Spleen (tissue), 11 donors: ENCODE measurements at regions not wholly inside any gene's neighbourhood (a gene's known extent, or its start where the extent isn't known, plus 50 kb on each side); places are given as distances from the start of the nearest gene placed in this dataset.

Source experiments
- DNase-seq: peaks from one replicate; pipeline ENCODE4 v3.0.0-alpha.2; 2020
- H3K27ac ChIP-seq, 8 donors: fragments of 200-600 bp; sonication (generic) in 7 of 8; 1 replicate in 4 of 8; 2 replicates in 4 of 8; pipeline versions ENCODE4 v1.5.0 to v1.8.0; 2016 to 2021; ENCODE audit warnings: inconsistent platforms in 4 of 8, mild to moderate bottlenecking in 4 of 8, moderate library complexity in 1 of 8
- H3K27me3 ChIP-seq, 7 donors: fragments of 200-600 bp; sonication (generic) in 6 of 7; replicated peaks in 1 of 7; 1 replicate in 4 of 7; 2 replicates in 3 of 7; pipeline versions ENCODE4 v1.5.0 to v1.8.0; 2016 to 2021; ENCODE audit warnings: inconsistent platforms in 3 of 7, mild to moderate bottlenecking in 1 of 7
- H3K36me3 ChIP-seq, 6 donors: fragments of 200-600 bp; sonication (generic) in 5 of 6; 1 replicate in 4 of 6; 2 replicates in 2 of 6; pipeline versions ENCODE4 v1.5.0 to v1.8.0; 2016 to 2021; ENCODE audit warnings: inconsistent platforms in 2 of 6
- H3K4me1 ChIP-seq, 6 donors: fragments of 200-600 bp; sonication (generic) in 5 of 6; 1 replicate in 3 of 6; 2 replicates in 3 of 6; pipeline versions ENCODE4 v1.5.0 to v1.8.0; 2016 to 2021; ENCODE audit warnings: inconsistent platforms in 3 of 6
- H3K4me3 ChIP-seq, 8 donors: fragments of 200-600 bp; sonication (generic) in 7 of 8; 1 replicate in 4 of 8; 2 replicates in 4 of 8; pipeline versions ENCODE4 v1.5.0 to v1.8.0; 2016 to 2021; ENCODE audit warnings: inconsistent platforms in 4 of 8, mild to moderate bottlenecking in 4 of 8, moderate library complexity in 2 of 8
- H3K9me3 ChIP-seq, 8 donors: fragments of 200-600 bp; sonication (generic) in 7 of 8; 1 replicate in 4 of 8; 2 replicates in 4 of 8; pipeline versions ENCODE4 v1.5.0 to v1.8.0; 2016 to 2021; ENCODE audit warnings: inconsistent platforms in 4 of 8
- POLR2A ChIP-seq, 3 donors: fragments of 450-650 bp; IDR thresholded peaks; one replicate each; pipeline ENCODE4 v1.5.1; 2017; ENCODE audit warnings: antibody characterized with exemption in 3 of 3, mild to moderate bottlenecking in 1 of 3
- POLR2AphosphoS5 ChIP-seq, 3 donors: sonication (generic); formaldehyde crosslinking; IDR thresholded peaks; one replicate each; pipeline ENCODE4 v1.5.1; 2017; ENCODE audit warnings: antibody characterized with exemption in 3 of 3
- WGBS, 5 donors: extraction: QIAGEN DNeasy Blood & Tissue Kit in 3 of 5; methylation state at CpG; one replicate each; pipeline versions ENCODE4 v1.1.5 to v1.1.7; 2013 to 2018; 5-methylcytosine and 5-hydroxymethylcytosine counted together
- intact Hi-C: fragments of 100-400 bp; cut with DNase I; formaldehyde crosslinking; loops from one replicate; pipeline ENCODE4 v1.15.0; 2023; ENCODE audit warnings: low total_unique reads
- TF ChIP-seq, protein P1 (sequence below), 11 experiments: fragments of 200-600 bp in 7 of 11; fragments of 450-650 bp in 4 of 11; sonication (generic) in 4 of 11; IDR thresholded peaks in 8 of 11; conservative IDR thresholded peaks in 3 of 11; 1 replicate in 7 of 11; 2 replicates in 4 of 11; pipeline versions ENCODE4 v1.4.0 to v1.8.0; 2016 to 2021; ENCODE audit warnings: antibody characterized with exemption in 11 of 11, inconsistent platforms in 4 of 11, mild to moderate bottlenecking in 1 of 11
- donor health status: healthy with polysubstance abuse.
- donor health status: DM: no; HTN: no; CAD: no; lungs with moderate emphysema.
- donor health status: DM: no; HTN: no; CAD: no.
- donor health status: Bipolar disorder and iron deficiency.
- donor health status: healthy.
- donor health status: DM: no; HTN: no; CAD: no.
- donor health status: DM: yes; HTN: yes; CAD: no.

DNA sequence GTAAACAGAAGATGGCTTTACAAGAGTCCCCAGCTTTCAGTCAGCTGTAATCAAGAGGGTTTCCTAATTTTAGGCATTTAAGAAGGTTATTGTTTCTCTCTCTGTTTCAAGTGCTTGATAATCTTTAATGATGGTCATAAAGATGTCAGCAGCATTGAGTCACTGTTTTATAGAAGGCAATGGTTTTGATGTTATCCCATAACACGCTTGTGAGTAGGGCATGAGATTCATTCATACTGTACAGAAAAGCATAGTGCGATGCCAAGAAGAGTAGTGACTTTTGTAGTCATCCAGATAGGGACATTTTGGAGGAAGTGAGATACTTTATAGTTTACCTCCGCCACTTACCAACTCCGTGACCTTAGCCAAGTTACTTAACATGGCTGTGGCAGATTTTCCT, 364.2 kb upstream of the SLC10A2 start:
- H3K27ac ChIP-seq = no peak overlapping the region
- no peaks in the 10 kb centered on the region for H3K4me1 ChIP-seq
- WGBS, 5 donors = 88 to 94% (median 89%) methylated on average over 4 of the region's 4 CpGs
- H3K9me3 ChIP-seq = peaks cover 0 to 28% (median 10%) of the 10 kb centered on the region in 8 donors
- no peaks in the 10 kb centered on the region for H3K36me3 ChIP-seq
- H3K4me3 ChIP-seq = no peak overlapping the region
- no peaks in the 10 kb centered on the region for H3K27me3 ChIP-seq
- intact Hi-C loops = no loop called here
- DNase-seq = no peak
- TF ChIP-seq POLR2A (IDR thresholded peaks at IDR 0.05) (no peak), POLR2AphosphoS5 (IDR thresholded peaks at IDR 0.05) (no peak)
- TF ChIP-seq, protein P1, sequence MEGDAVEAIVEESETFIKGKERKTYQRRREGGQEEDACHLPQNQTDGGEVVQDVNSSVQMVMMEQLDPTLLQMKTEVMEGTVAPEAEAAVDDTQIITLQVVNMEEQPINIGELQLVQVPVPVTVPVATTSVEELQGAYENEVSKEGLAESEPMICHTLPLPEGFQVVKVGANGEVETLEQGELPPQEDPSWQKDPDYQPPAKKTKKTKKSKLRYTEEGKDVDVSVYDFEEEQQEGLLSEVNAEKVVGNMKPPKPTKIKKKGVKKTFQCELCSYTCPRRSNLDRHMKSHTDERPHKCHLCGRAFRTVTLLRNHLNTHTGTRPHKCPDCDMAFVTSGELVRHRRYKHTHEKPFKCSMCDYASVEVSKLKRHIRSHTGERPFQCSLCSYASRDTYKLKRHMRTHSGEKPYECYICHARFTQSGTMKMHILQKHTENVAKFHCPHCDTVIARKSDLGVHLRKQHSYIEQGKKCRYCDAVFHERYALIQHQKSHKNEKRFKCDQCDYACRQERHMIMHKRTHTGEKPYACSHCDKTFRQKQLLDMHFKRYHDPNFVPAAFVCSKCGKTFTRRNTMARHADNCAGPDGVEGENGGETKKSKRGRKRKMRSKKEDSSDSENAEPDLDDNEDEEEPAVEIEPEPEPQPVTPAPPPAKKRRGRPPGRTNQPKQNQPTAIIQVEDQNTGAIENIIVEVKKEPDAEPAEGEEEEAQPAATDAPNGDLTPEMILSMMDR (IDR thresholded peaks at IDR 0.05 in 8 of 11, conservative IDR thresholded peaks at IDR 0.05 in 3 of 11) = no peak

DNA sequence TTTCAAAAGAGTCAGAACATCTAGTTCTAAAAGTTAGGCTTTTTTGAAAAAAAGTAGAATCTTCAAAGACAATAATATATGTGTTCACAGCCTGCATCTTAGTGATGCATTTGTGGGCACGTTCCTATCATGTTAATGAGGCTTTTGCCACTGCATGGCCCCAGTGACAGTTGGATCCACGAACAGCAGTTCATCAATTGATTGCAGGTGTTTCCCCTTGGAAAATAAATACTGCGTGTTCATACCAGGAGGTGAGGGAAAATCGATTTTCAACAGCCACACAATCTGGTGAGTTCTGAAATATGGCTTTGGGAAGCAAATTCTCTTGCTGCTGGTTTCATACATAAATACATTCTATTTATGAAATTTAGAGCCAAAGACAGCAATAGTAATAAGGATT, 343.8 kb upstream of the SLC10A2 start:
- Histone ChIP-seq H3K4me3 (no peak overlapping the region), H3K27ac (no peak overlapping the region), H3K36me3 (no peaks in the 10 kb centered on the region), H3K27me3 (no peaks in the 10 kb centered on the region), H3K4me1 (no peaks in the 10 kb centered on the region), H3K9me3 (no peaks in the 10 kb centered on the region)
- no peak for DNase-seq
- 47 to 71% (median 66%) methylated on average over 4 of the region's 4 CpGs for WGBS, 5 donors
- intact Hi-C loops = no loop called here
- TF ChIP-seq POLR2AphosphoS5 (IDR thresholded peaks at IDR 0.05) (no peak), POLR2A (IDR thresholded peaks at IDR 0.05) (no peak)
- TF ChIP-seq, protein P1 (IDR thresholded peaks at IDR 0.05 in 8 of 11, conservative IDR thresholded peaks at IDR 0.05 in 3 of 11) = no peak

DNA sequence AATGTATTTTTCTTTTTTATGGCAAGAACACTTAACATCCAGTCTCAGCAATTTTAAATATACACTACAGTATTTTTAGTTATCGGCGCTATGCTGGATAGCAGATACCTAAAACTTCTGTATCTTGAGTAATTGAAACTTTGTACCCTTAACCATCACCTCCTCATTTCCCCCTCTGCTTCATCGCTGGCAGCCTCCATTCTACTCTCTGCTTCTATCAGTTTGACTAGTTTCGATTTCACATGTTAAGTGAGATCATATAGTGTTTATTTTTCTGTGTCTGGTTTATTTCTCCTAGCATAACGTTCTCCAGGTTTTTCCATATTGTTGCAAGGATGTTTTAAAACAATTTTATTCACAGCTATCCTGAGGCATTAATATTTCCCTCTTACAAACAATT, 340.8 kb upstream of the SLC10A2 start:
- H3K4me1 ChIP-seq = no peaks in the 10 kb centered on the region
- no peaks in the 10 kb centered on the region for H3K27me3 ChIP-seq
- intact Hi-C loops = no loop called here
- H3K9me3 ChIP-seq = no peaks in the 10 kb centered on the region
- no peak overlapping the region for H3K4me3 ChIP-seq
- WGBS, 5 donors = 80 to 91% (median 83%) methylated on average over 5 of the region's 5 CpGs
- DNase-seq = no peak
- H3K27ac ChIP-seq = no peak overlapping the region
- TF ChIP-seq POLR2A (IDR thresholded peaks at IDR 0.05) (no peak), POLR2AphosphoS5 (IDR thresholded peaks at IDR 0.05) (no peak)
- TF ChIP-seq, protein P1 (IDR thresholded peaks at IDR 0.05 in 8 of 11, conservative IDR thresholded peaks at IDR 0.05 in 3 of 11) = no peak
- no peaks in the 10 kb centered on the region for H3K36me3 ChIP-seq

DNA sequence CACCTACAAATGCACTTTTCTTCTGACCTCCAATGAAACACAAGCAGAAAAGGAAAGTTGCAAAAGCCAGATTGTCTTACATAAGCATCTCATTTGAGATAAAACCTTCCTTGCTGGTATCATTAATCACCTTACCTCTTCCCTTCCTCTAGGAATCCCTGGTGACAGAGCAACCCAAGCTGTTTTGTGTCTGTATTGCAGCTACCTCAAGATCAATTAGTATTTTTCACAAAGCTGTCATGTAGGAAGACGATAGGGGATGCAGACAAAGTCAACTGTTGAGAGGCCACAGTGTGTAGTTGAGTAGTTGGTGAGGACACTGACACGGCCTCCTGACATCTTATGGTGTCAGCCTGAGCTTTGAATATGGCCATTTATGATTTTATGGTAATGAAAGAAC, 339.1 kb upstream of the SLC10A2 start:
- Histone ChIP-seq H3K4me3 (no peak overlapping the region), H3K36me3 (no peaks in the 10 kb centered on the region), H3K27me3 (no peaks in the 10 kb centered on the region), H3K9me3 (peaks cover 0 to 2% (median 0%) of the 10 kb centered on the region in 8 donors), H3K4me1 (no peaks in the 10 kb centered on the region), H3K27ac (no peak overlapping the region)
- TF ChIP-seq, protein P1 (IDR thresholded peaks at IDR 0.05 in 8 of 11, conservative IDR thresholded peaks at IDR 0.05 in 3 of 11) = no peak
- TF ChIP-seq POLR2AphosphoS5 (IDR thresholded peaks at IDR 0.05) = no peak
- TF ChIP-seq POLR2A (IDR thresholded peaks at IDR 0.05) = no peak
- intact Hi-C loops = no loop called here
- no peak for DNase-seq
- 46 to 75% (median 63%) methylated on average over 2 of the region's 2 CpGs for WGBS, 5 donors
